GM19395 (cell line): ENCODE measurements at regions not wholly inside any gene's neighbourhood (a gene's known extent, or its start where the extent isn't known, plus 50 kb on each side); places are given as distances from the start of the nearest gene placed in this dataset.

ENCODE experiments used
- ATAC-seq: cut with Tn5 transposase; IDR thresholded peaks from one replicate; pipeline ENCODE4 v1.9.1; 2021; ENCODE audit warnings: mild to moderate bottlenecking, moderate library complexity; ENCODE audit not compliant: unreplicated experiment

- ATAC-seq = no peak
Observed at GRCh38 chr14:71586131-71586897, 345.9 kb upstream of the RGS6 start.

DNA sequence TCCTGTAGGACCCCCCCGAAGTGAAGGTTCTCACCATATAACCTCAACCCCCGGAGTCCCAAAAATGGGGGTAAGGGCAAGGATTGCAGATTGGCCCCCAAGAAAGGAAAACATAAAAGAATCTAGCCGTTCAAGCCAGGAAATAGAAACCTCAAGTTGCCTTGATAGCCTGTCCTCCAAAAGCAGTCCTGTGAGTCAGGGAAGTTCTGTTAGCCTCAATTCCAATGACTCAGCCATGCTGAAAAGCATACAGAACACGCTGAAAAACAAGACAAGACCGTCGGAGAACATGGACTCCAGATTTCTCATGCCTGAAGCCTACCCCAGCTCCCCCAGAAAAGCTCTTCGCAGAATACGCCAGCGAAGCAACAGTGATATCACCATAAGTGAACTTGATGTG lies 344.2 kb upstream of the RGS6 start:
- ATAC-seq = no peak

GRCh38 chr14:71588576-71589215 lies 343.5 kb upstream of the RGS6 start:
- ATAC-seq = no peak

- no peak for ATAC-seq
Observed at GRCh38 chr14:71589609-71590008, 342.6 kb upstream of the RGS6 start.

DNA sequence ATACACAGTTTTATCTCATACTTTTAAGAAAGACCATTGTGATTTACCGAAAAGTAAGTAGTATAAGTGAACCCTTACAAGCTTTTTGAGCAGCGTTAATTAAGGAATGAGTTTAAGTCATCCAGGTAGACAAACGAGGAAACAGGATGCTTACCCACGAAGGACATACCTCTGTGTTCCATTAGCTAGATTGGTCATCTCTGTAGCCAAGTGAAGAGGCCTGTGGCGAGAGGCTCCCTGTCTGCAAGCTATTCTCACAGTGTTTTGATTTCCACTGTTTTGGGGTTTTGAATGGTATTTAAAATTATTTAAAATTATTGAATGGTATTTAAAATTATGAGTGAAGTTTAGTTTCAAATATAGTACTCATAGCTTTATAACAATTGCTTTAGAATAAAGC lies 342.1 kb upstream of the RGS6 start:
- no peak for ATAC-seq

- ATAC-seq = no peak
Observed at GRCh38 chr14:71591231-71591630, 341.0 kb upstream of the RGS6 start.

- ATAC-seq = no peak
Observed at GRCh38 chr14:71591929-71592328, 340.3 kb upstream of the RGS6 start.

- ATAC-seq = no peak
Observed at GRCh38 chr14:71592361-71592760, 339.9 kb upstream of the RGS6 start.

- no peak for ATAC-seq
Observed at GRCh38 chr14:71593966-71594365, 338.3 kb upstream of the RGS6 start.

- ATAC-seq = no peak
Observed at GRCh38 chr14:71594821-71595220, 337.4 kb upstream of the RGS6 start.

DNA sequence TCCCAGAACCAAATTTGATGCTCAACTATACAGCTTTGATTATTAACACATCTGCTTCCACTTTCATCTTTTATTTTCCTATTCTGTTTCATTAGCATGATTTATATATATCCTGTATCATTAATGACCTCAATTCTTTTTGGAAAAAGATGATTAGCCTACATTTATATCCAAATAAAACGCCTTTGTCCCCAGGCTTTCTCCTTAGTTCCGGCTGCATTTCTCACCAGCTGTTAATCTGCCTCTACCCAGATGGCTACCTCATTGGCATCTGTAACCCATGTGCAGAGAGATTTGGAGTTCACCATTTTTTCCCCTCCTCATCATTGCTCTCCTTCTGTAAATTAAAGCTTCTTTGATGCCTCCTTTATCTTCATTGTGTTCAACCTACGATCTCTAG lies 336.8 kb upstream of the RGS6 start:
- ATAC-seq = no peak

- peak; percentile 34 for ATAC-seq
Observed at GRCh38 chr14:71597287-71597920, 334.8 kb upstream of the RGS6 start.

GRCh38 chr14:71597955-71598660 lies 334.1 kb upstream of the RGS6 start:
- ATAC-seq = peak; percentile 87

DNA sequence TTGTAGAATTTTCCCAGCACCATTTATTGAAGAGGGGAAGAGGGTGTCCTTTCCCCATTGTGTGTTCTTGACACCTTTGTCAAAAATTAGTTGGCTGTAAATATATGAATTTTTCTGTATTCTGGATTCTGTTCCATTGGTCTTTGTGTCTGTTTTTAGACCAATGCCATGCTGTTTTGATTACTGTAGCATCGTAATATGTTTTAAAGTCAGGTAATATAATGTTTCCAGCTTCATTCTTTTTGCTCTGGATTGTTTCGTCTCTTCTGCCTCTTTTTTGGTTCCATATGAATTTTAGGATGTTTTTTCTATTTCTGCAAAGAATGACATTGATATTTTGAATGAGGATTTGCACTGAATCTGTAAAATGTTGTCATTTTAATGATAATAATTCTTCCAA lies 331.9 kb upstream of the RGS6 start:
- no peak for ATAC-seq

GRCh38 chr14:71602524-71602923 lies 329.7 kb upstream of the RGS6 start:
- ATAC-seq = no peak

- ATAC-seq = no peak
Observed at GRCh38 chr14:71604231-71604630, 328.0 kb upstream of the RGS6 start.

- no peak for ATAC-seq
Observed at GRCh38 chr14:71606064-71606463, 326.2 kb upstream of the RGS6 start.

DNA sequence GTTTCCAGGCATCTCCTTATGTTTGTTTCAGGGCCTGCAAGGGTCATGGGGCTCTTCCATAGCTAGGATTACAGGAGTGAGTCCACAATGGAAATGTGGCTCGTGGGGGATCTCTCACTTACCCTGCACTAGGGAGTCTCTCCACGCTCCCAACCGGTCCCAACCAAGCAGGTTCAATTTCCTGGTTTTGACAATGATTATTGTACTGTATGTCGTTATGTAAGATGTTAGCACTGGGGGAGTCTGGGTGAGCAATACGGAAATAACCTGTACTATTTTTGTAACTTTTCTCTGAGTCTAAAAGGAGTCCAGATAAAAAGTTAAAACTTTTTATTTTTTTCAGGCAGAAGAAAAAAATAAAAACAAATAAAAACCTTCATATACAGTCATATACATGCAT lies 325.7 kb upstream of the RGS6 start:
- ATAC-seq = no peak

DNA sequence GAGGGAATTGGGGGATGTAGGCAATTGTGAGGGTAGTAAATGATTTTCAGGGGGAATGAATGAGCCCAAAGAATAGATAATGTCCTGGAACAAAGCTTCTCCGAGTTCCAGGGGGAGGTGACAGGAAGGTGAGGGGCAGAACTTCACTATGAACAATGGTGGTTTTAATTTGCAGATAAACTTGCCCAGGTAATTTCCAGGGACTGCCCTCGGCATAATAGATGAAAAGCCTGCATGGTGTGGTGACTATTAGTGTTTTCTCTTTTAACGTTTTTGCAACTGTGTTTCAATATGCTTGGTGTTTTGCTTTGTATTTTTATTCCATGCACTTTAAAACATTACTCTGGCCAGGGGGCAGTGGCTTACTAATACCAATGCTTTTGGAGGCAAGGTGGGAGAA lies 325.2 kb upstream of the RGS6 start:
- ATAC-seq = no peak

DNA sequence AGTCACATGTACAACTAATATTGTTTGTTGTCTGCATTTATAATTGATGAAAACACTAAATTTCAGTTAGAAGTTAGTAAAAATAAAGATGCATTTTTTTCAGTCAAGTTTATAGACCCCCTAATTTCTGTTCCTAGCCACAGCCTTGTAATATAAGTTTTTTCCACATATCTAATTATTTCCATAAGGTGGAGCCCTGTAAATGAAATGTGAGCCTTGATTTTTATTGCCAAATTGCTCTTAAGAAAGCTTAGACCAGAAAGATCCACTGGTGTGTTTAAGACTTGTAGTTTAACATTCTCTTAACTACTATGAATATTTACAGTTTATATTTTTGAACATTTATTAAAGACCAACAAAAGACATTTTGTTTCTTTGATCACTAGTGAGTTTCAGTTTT lies 322.1 kb upstream of the RGS6 start:
- ATAC-seq = no peak

GRCh38 chr14:71610797-71611196 lies 321.4 kb upstream of the RGS6 start:
- ATAC-seq = no peak

DNA sequence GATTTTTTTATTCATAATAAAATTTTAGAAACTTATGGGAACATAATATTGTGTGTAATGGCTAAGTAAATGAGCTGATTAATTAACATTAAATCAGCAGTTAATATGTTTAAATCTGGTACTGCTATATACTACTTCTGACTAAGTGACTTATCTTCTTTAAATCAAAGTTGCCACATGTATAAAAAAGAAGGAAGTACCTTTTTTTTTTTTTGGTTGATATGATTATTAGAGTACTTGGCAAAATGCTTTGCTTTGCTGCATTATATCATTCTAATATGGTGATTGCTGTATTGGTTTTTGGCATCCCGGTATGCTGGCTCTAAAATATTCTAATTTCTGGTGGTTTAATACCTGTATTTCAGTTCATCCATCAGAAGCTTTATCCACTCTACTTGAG lies 319.1 kb upstream of the RGS6 start:
- no peak for ATAC-seq
